ENCODE measurements at regions not wholly inside any gene's neighbourhood (a gene's known extent, or its start where the extent isn't known, plus 50 kb on each side); places are given as distances from the start of the nearest gene placed in this dataset.
A peak's percentile ranks its signal among the peaks of the same experiment; 100 is the strongest.

- no peak for DNase-seq (ENCODE audit: low read depth, low spot score)
These were observed 79.1 kb upstream of the SPATA13 start for GRCh38 chr13:24081387-24081786.

- no peak for DNase-seq (ENCODE audit: low read depth, low spot score)
These were observed 77.4 kb upstream of the SPATA13 start for GRCh38 chr13:24083141-24083540.

- no peak for DNase-seq (ENCODE audit: low read depth, low spot score)
These were observed 76.6 kb upstream of the SPATA13 start for GRCh38 chr13:24083722-24084421.

GRCh38 chr13:24085662-24086061, 74.9 kb upstream of the SPATA13 start:
- no peak for DNase-seq (ENCODE audit: low read depth, low spot score)

GRCh38 chr13:24086642-24087041, 73.9 kb upstream of the SPATA13 start:
- no peak for DNase-seq (ENCODE audit: low read depth, low spot score)

GRCh38 chr13:24087605-24088225, 72.8 kb upstream of the SPATA13 start:
- no peak for DNase-seq (ENCODE audit: low read depth, low spot score)

GRCh38 chr13:24090049-24090448, 70.5 kb upstream of the SPATA13 start:
- DNase-seq (ENCODE audit: low read depth, low spot score), result no peak

GRCh38 chr13:24091080-24091479, 69.4 kb upstream of the SPATA13 start:
- DNase-seq (ENCODE audit: low read depth, low spot score), result no peak

- DNase-seq (ENCODE audit: low read depth, low spot score), result no peak
These were observed 68.4 kb upstream of the SPATA13 start for GRCh38 chr13:24092108-24092507.

- DNase-seq (ENCODE audit: low read depth, low spot score), result no peak
These were observed 67.5 kb upstream of the SPATA13 start for GRCh38 chr13:24093047-24093446.

- DNase-seq (ENCODE audit: low read depth, low spot score), result no peak
These were observed 63.9 kb upstream of the SPATA13 start for GRCh38 chr13:24096659-24097058.

- DNase-seq (ENCODE audit: low read depth, low spot score), result peak; percentile 6
These were observed 63.5 kb upstream of the SPATA13 start for GRCh38 chr13:24097064-24097463.

GRCh38 chr13:24097667-24098066, 62.9 kb upstream of the SPATA13 start:
- no peak for DNase-seq (ENCODE audit: low read depth, low spot score)

- no peak for DNase-seq (ENCODE audit: low read depth, low spot score)
These were observed 61.0 kb upstream of the SPATA13 start for GRCh38 chr13:24099490-24099889.

GRCh38 chr13:24100188-24100587, 60.3 kb upstream of the SPATA13 start:
- no peak for DNase-seq (ENCODE audit: low read depth, low spot score)

GRCh38 chr13:24103782-24104372, 56.6 kb upstream of the SPATA13 start:
- no peak for DNase-seq (ENCODE audit: low read depth, low spot score)

GRCh38 chr13:24104723-24105122, 55.8 kb upstream of the SPATA13 start:
- DNase-seq (ENCODE audit: low read depth, low spot score), result no peak

- DNase-seq (ENCODE audit: low read depth, low spot score), result no peak
These were observed 54.1 kb upstream of the SPATA13 start for GRCh38 chr13:24106429-24106828.

GRCh38 chr13:24107955-24108614, 52.4 kb upstream of the SPATA13 start:
- DNase-seq (ENCODE audit: low read depth, low spot score), result no peak

GRCh38 chr13:24108615-24108965, 51.9 kb upstream of the SPATA13 start:
- no peak for DNase-seq (ENCODE audit: low read depth, low spot score)

- no peak for DNase-seq (ENCODE audit: low read depth, low spot score)
These were observed 50.5 kb upstream of the SPATA13 start for GRCh38 chr13:24110011-24110410.

Data from activated naive CD8-positive, alpha-beta T cell treated with anti-CD3 and anti-CD28 coated beads, Interleukin-2, amount 50 U/mL, for 16 hours (primary cell).